ENCODE measurements at regions not wholly inside any gene's neighbourhood (a gene's known extent, or its start where the extent isn't known, plus 50 kb on each side); places are given as distances from the start of the nearest gene placed in this dataset.
"Not testable (repeated sequence)": the region's sequence is repeated elsewhere in the genome, so short reads cannot be mapped to it uniquely, and the experiment has no call there.

- Histone ChIP-seq H3K4me3 (no peak overlapping the region), H3K9me3 (no peaks in the 10 kb centered on the region), H3K4me1 (no peaks in the 10 kb centered on the region), H3K36me3 (no peaks in the 10 kb centered on the region), H3K27ac (no peak overlapping the region), H3K27me3 (ENCODE audit: low read depth) (no peaks in the 10 kb centered on the region)
- TF ChIP-seq CTCF (IDR thresholded peaks at IDR 0.05), result no peak
- intact Hi-C loops (cut with DNase I), result no loop called here
- DNase-seq, result no peak
- peak in 1 of 2 donors; percentile 34 for ATAC-seq
Observed at GRCh38 chr14:53619691-53620231, 336.9 kb downstream of the BMP4 start.

- H3K4me1 ChIP-seq; intact Hi-C loops (cut with DNase I); H3K27ac ChIP-seq; DNase-seq; H3K4me3 ChIP-seq; H3K27me3 ChIP-seq (ENCODE audit: low read depth); H3K9me3 ChIP-seq; ATAC-seq; H3K36me3 ChIP-seq: not testable (repeated sequence)
Observed at GRCh38 chr14:53616536-53616935, 340.1 kb downstream of the BMP4 start.

DNA sequence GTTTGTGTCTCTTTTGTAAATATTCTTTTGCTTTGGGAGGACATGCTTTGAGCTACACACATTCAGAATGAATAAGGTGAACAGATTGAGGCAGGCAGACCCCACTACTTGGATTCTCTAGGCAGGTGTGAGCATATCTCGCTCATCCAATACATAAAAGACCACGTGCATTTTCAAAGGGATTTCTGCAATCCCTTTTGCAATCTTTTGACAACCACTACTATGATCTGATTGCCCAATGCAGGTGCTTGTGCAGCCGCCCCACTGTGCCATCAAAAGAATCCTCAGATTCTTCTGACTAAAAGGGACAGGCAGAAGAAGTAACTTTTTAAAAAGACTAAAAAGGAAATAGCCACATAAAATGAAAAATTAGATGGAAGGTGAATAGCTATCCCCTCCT is 341.4 kb downstream of the BMP4 start:
- DNase-seq (no peak), ATAC-seq (no peak)
- Histone ChIP-seq H3K27ac (no peak overlapping the region), H3K4me1 (no peaks in the 10 kb centered on the region), H3K27me3 (ENCODE audit: low read depth) (no peaks in the 10 kb centered on the region), H3K36me3 (no peaks in the 10 kb centered on the region), H3K4me3 (no peak overlapping the region), H3K9me3 (no peaks in the 10 kb centered on the region)
- TF ChIP-seq CTCF (IDR thresholded peaks at IDR 0.05), result no peak
- intact Hi-C loops (cut with DNase I), result no loop called here

- no peaks in the 10 kb centered on the region for H3K27me3 ChIP-seq (ENCODE audit: low read depth)
- no peak overlapping the region for H3K4me3 ChIP-seq
- no peaks in the 10 kb centered on the region for H3K4me1 ChIP-seq
- H3K9me3 ChIP-seq, result no peaks in the 10 kb centered on the region
- ATAC-seq (peak in 1 of 2 donors; percentile 23), DNase-seq (no peak)
- no peak overlapping the region for H3K27ac ChIP-seq
- TF ChIP-seq CTCF (IDR thresholded peaks at IDR 0.05), result no peak
- intact Hi-C loops (cut with DNase I), result no loop called here
- H3K36me3 ChIP-seq, result no peaks in the 10 kb centered on the region
Observed at GRCh38 chr14:53613404-53614253, 343.0 kb downstream of the BMP4 start.

DNA sequence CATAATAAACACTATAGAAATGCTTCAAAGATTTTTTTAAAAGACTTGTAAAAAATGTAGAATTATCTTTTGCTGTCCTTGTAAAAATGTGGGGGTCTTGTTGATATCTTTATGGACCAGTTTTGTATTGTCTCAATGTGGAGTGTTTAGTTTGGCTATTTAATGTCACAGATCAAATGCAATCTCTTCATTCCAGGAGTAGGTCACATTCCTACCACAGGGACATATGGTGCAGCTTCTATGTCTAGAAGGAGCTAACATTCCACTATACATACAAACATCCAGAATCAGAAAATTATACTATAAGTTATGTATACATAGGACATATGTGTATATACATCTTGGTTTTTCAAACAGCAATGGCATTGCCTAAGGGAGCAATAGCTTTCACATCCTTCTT is 345.7 kb downstream of the BMP4 start:
- ATAC-seq (no peak), DNase-seq (no peak)
- H3K27me3 ChIP-seq (ENCODE audit: low read depth), result no peaks in the 10 kb centered on the region
- no peaks in the 10 kb centered on the region for H3K9me3 ChIP-seq
- intact Hi-C loops (cut with DNase I), result no loop called here
- no peaks in the 10 kb centered on the region for H3K36me3 ChIP-seq
- TF ChIP-seq CTCF (IDR thresholded peaks at IDR 0.05), result no peak
- no peaks in the 10 kb centered on the region for H3K4me1 ChIP-seq
- H3K4me3 ChIP-seq, result no peak overlapping the region
- no peak overlapping the region for H3K27ac ChIP-seq

GRCh38 chr14:53609009-53609408 is 347.6 kb downstream of the BMP4 start:
- no peaks in the 10 kb centered on the region for H3K36me3 ChIP-seq
- H3K4me3 ChIP-seq, result no peak overlapping the region
- no peaks in the 10 kb centered on the region for H3K4me1 ChIP-seq
- TF ChIP-seq CTCF (IDR thresholded peaks at IDR 0.05), result no peak
- ATAC-seq, result no peak
- H3K27ac ChIP-seq, result no peak overlapping the region
- H3K27me3 ChIP-seq (ENCODE audit: low read depth), result no peaks in the 10 kb centered on the region
- DNase-seq, result no peak
- intact Hi-C loops (cut with DNase I), result no loop called here
- no peaks in the 10 kb centered on the region for H3K9me3 ChIP-seq
